GM18508 (cell line): ENCODE measurements at regions not wholly inside any gene's neighbourhood (a gene's known extent, or its start where the extent isn't known, plus 50 kb on each side); places are given as distances from the start of the nearest gene placed in this dataset.
"Not testable (repeated sequence)": the region's sequence is repeated elsewhere in the genome, so short reads cannot be mapped to it uniquely, and the experiment has no call there.

Source experiments
- ATAC-seq: cut with Tn5 transposase; IDR thresholded peaks from one replicate; pipeline ENCODE4 v1.9.1; 2021; ENCODE audit warnings: moderate number of reproducible peaks; ENCODE audit not compliant: insufficient read depth, unreplicated experiment

GRCh38 chr7:9621927-9622326, 1188.5 kb downstream of the NXPH1 start:
- ATAC-seq: no peak

- no peak for ATAC-seq
These were observed 1192.5 kb downstream of the NXPH1 start for GRCh38 chr7:9625953-9626352.

GRCh38 chr7:9645756-9646155, 1212.3 kb downstream of the NXPH1 start:
- no peak for ATAC-seq

GRCh38 chr7:9657257-9657656, 1223.8 kb downstream of the NXPH1 start:
- ATAC-seq: no peak

GRCh38 chr7:9671979-9672917, 1238.8 kb downstream of the NXPH1 start:
- ATAC-seq: no peak

- ATAC-seq: no peak
These were observed 1247.3 kb downstream of the NXPH1 start for GRCh38 chr7:9680713-9681112.

GRCh38 chr7:9681284-9681683, 1247.9 kb downstream of the NXPH1 start:
- ATAC-seq: no peak

- ATAC-seq: no peak
These were observed 1257.9 kb downstream of the NXPH1 start for GRCh38 chr7:9691286-9691685.

- no peak for ATAC-seq
These were observed 1265.0 kb downstream of the NXPH1 start for GRCh38 chr7:9698375-9698774.

- ATAC-seq: no peak
These were observed 1264.5 kb upstream of the PHF14 start for GRCh38 chr7:9709216-9709615.

- ATAC-seq: no peak
These were observed 1262.3 kb upstream of the PHF14 start for GRCh38 chr7:9711259-9711918.

- no peak for ATAC-seq
These were observed 1255.5 kb upstream of the PHF14 start for GRCh38 chr7:9718071-9718661.

GRCh38 chr7:9719303-9719702, 1254.4 kb upstream of the PHF14 start:
- no peak for ATAC-seq

GRCh38 chr7:9719721-9720120, 1254.0 kb upstream of the PHF14 start:
- ATAC-seq: no peak

- ATAC-seq: not testable (repeated sequence)
These were observed 1247.6 kb upstream of the PHF14 start for GRCh38 chr7:9725940-9726663.

GRCh38 chr7:9726811-9727210, 1246.9 kb upstream of the PHF14 start:
- ATAC-seq: not testable (repeated sequence)

- not testable (repeated sequence) for ATAC-seq
These were observed 1246.2 kb upstream of the PHF14 start for GRCh38 chr7:9727467-9727869.

- not testable (repeated sequence) for ATAC-seq
These were observed 1245.5 kb upstream of the PHF14 start for GRCh38 chr7:9728014-9728657.

- ATAC-seq: no peak
These were observed 1221.6 kb upstream of the PHF14 start for GRCh38 chr7:9752033-9752432.

- ATAC-seq: no peak
These were observed 1212.4 kb upstream of the PHF14 start for GRCh38 chr7:9761224-9761623.
